Fibroblast of the aortic adventitia (primary cell): ENCODE measurements at regions not wholly inside any gene's neighbourhood (a gene's known extent, or its start where the extent isn't known, plus 50 kb on each side); places are given as distances from the start of the nearest gene placed in this dataset.

Source experiments
- DNase-seq: peaks from one replicate; pipeline ENCODE4 v3.0.0-alpha.2; 2010; ENCODE audit warnings: low read depth
- H3K4me3 ChIP-seq: 2 replicates; pipeline ENCODE4 v1.5.1; 2011; ENCODE audit warnings: low read depth, mild to moderate bottlenecking, control low read depth, low read length, moderate library complexity
- TF ChIP-seq, protein P1 (sequence below): IDR thresholded peaks from 2 replicates; pipeline ENCODE4 v1.5.1; 2011; ENCODE audit warnings: mild to moderate bottlenecking, low read length, control low read depth, inconsistent platforms; ENCODE audit not compliant: insufficient read depth

DNA sequence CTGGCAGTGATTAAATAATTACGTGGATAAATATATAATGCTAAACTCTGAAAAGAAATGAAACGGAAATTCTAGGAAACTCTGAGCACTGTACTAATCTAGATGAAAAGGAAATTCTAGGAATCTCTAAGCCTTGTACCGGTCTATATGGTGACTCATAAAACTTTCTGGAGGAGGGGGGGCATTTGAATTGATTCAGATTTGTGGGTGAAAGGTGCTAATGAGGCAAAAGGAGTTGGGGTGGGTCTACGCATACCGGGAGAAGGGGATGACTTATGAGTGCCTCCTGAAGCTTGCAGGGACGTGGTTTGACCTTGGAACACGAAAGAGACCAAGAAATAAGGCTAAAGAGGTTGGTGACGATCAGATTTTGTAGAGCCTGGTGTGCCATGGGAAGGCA is 151.7 kb upstream of the CASK start:
- TF ChIP-seq, protein P1, sequence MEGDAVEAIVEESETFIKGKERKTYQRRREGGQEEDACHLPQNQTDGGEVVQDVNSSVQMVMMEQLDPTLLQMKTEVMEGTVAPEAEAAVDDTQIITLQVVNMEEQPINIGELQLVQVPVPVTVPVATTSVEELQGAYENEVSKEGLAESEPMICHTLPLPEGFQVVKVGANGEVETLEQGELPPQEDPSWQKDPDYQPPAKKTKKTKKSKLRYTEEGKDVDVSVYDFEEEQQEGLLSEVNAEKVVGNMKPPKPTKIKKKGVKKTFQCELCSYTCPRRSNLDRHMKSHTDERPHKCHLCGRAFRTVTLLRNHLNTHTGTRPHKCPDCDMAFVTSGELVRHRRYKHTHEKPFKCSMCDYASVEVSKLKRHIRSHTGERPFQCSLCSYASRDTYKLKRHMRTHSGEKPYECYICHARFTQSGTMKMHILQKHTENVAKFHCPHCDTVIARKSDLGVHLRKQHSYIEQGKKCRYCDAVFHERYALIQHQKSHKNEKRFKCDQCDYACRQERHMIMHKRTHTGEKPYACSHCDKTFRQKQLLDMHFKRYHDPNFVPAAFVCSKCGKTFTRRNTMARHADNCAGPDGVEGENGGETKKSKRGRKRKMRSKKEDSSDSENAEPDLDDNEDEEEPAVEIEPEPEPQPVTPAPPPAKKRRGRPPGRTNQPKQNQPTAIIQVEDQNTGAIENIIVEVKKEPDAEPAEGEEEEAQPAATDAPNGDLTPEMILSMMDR = no peak
- DNase-seq = no peak
- no peak overlapping the region for H3K4me3 ChIP-seq

DNA sequence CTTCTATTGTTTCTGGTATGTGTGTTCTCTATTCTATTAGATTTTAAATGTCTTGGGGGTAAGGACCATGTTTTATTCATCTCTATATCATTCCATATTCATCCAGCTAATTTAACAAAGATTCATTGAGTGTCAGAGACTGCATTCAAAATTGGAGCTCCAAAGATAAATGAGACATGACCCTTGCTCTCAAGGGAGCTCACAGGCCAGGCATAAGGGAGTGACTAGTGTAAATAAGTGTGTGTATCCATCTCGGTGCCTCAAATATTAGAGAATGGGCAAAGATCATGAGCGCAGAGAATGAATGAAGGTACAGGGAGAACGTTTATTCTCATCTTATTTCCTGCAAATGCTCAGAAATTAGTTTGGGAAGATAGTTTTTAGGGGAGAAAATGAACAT is 150.1 kb upstream of the CASK start:
- no peak for DNase-seq

DNA sequence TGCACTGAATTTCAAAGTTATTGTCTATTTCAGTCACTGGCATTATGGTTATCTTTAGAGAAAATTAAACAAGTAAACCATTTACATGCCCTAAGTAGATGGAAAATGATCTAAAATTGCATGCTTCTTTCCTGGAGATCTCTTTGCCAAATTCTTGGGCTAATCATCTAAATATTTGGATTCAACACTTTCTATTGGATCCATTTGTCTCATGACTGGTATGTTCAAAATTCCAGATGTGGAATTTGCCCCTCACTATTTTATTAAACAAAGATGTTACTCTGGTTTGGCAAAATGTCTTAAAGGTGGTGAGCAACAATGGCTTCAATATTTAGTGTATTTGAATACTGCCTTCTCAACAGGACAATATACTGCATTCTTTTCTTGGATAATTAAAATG is 147.5 kb upstream of the CASK start:
- no peak for DNase-seq
- TF ChIP-seq, protein P1 = no peak
- no peak overlapping the region for H3K4me3 ChIP-seq

More for the DNA sequence above, 150.1 kb upstream of the CASK start:
- no peak overlapping the region for H3K4me3 ChIP-seq
- TF ChIP-seq, protein P1 = no peak

DNA sequence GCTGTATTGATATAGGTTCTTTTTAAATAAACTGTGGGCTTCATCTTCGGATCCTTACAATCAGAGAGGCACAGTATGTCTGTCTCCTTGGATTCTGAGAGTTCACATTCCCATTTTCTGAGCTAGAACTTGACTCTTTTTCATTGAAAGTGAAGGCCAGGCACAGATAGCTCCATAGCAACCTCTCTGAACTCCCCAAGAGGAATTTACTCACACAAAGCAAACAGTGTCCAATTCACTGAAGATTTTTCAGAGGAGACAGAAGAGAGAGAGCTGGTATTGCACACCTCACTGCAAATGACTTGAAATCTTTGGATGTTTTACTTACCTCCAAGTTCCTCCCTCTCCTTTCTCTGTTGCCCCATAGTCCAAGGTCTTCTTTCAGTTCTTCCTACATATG is 130.9 kb upstream of the CASK start:
- DNase-seq = no peak
- TF ChIP-seq, protein P1 = no peak

GRCh38 chrX:42050345-42050744 is 127.0 kb upstream of the CASK start:
- no peak overlapping the region for H3K4me3 ChIP-seq
- TF ChIP-seq, protein P1 = no peak
- DNase-seq = no peak

More for the DNA sequence above, 130.9 kb upstream of the CASK start:
- H3K4me3 ChIP-seq = no peak overlapping the region

DNA sequence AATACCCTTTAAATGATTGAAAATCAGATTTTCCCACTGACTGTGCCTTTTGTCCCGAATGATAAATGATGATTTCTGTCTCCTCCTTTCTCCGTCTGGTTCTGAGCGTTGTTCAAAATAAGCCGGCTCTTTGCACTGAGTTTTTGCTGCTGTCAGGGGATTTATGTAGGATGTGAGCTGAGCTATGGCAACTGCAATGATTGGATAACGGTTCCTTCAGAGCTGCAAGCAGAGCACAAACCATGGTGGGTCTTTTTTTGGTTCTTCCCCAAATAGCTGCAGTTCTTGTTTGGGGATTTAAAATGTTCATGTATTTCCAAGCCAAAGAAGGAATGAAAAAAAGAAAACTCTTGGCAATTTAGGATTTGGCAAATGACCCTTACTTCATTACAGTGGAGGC is 124.5 kb upstream of the CASK start:
- no peak for DNase-seq
- TF ChIP-seq, protein P1 = no peak
- no peak overlapping the region for H3K4me3 ChIP-seq

DNA sequence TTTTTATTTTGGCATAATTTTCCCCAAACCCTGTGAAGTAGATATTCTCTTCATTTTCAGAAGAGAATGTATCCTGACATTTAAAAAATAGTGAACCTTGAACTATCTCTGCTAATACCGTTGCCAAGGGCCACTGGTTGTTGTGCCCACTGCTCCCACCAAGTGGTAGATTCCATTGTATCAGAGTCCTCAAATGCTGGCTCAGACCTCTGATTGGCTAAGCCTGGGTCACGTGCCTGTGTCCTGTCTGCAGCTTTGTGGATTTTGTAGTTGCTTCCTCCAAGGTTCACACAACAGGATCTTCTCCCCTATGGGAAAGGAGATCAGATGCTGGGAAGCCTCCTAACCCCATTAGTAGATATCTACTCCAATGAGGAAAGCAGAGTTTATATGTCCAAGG is 104.8 kb upstream of the CASK start:
- TF ChIP-seq, protein P1 = no peak
- H3K4me3 ChIP-seq = no peak overlapping the region
- DNase-seq = no peak
